ENCODE measurements at regions not wholly inside any gene's neighbourhood (a gene's known extent, or its start where the extent isn't known, plus 50 kb on each side); places are given as distances from the start of the nearest gene placed in this dataset.

- TF ChIP-seq CTCF (IDR thresholded peaks at IDR 0.05) (no peak), POLR2AphosphoS5 (IDR thresholded peaks at IDR 0.05) (no peak), POLR2A (IDR thresholded peaks at IDR 0.05) (no peak)
Measured at GRCh38 chr5:159414021-159414420, 83.7 kb upstream of the IL12B start.

Data from breast epithelium (tissue), 3 donors.